ENCODE measurements at regions not wholly inside any gene's neighbourhood (a gene's known extent, or its start where the extent isn't known, plus 50 kb on each side); places are given as distances from the start of the nearest gene placed in this dataset.

GRCh38 chr5:157984611-157985010 lies 125.7 kb upstream of the CLINT1 start:
- CTCF ChIA-PET: no interaction called here
- TF ChIP-seq CTCF (conservative IDR thresholded peaks at IDR 0.05) (no peak), EZH2 (IDR thresholded peaks at IDR 0.05; ENCODE audit: low read depth) (no peak)
- H3K9me2 ChIP-seq (ENCODE audit: insufficient read depth): no peaks in the 10 kb centered on the region
- no peaks in the 10 kb centered on the region; the same call in 1 of the 2 replicates for H3K27me3 ChIP-seq (ENCODE audit: insufficient read depth, low read depth)
- no peaks in the 10 kb centered on the region for H3K4me1 ChIP-seq (replicated peaks; ENCODE audit: insufficient read depth)
- H4K20me1 ChIP-seq (ENCODE audit: insufficient read depth): no peaks in the 10 kb centered on the region
- no peaks in the 10 kb centered on the region for H3F3A ChIP-seq (ENCODE audit: insufficient read depth, low read depth)
- H3K4me3 ChIP-seq: no peak overlapping the region
- BruUV-seq (replicated peaks): no TSS peak
- H3K9me3 ChIP-seq (ENCODE audit: insufficient read depth, low read depth): no peaks in the 10 kb centered on the region
- H3K36me3 ChIP-seq (ENCODE audit: low read depth): no peaks in the 10 kb centered on the region
- no peak overlapping the region for H2AFZ ChIP-seq
- no peak overlapping the region for H3K27ac ChIP-seq
- POLR2A ChIA-PET (ENCODE audit: unreplicated experiment): no interaction called here
- H3K4me2 ChIP-seq: no peak overlapping the region
- intact Hi-C loops (cut with micrococcal nuclease; ENCODE audit: unreplicated experiment): no loop called here
- DNase-seq: no peak
- no peaks in the 10 kb centered on the region for H3K79me2 ChIP-seq (ENCODE audit: low read depth)

- CTCF ChIA-PET: no interaction called here
- no peaks in the 10 kb centered on the region for H3K79me2 ChIP-seq (ENCODE audit: low read depth)
- POLR2A ChIA-PET (ENCODE audit: unreplicated experiment): no interaction called here
- no peaks in the 10 kb centered on the region for H3K9me3 ChIP-seq (ENCODE audit: insufficient read depth, low read depth)
- H3K4me2 ChIP-seq: no peak overlapping the region
- H3F3A ChIP-seq (ENCODE audit: insufficient read depth, low read depth): no peaks in the 10 kb centered on the region
- H3K27me3 ChIP-seq (ENCODE audit: insufficient read depth, low read depth): no peaks in the 10 kb centered on the region; the same call in 1 of the 2 replicates
- no peak overlapping the region for H3K27ac ChIP-seq
- no peak overlapping the region for H2AFZ ChIP-seq
- no peak for DNase-seq
- H3K9me2 ChIP-seq (ENCODE audit: insufficient read depth): no peaks in the 10 kb centered on the region
- no TSS peak for BruUV-seq (replicated peaks)
- intact Hi-C loops (cut with micrococcal nuclease; ENCODE audit: unreplicated experiment): no loop called here
- TF ChIP-seq CTCF (conservative IDR thresholded peaks at IDR 0.05) (no peak), EZH2 (IDR thresholded peaks at IDR 0.05; ENCODE audit: low read depth) (no peak)
- no peaks in the 10 kb centered on the region for H3K36me3 ChIP-seq (ENCODE audit: low read depth)
- H3K4me3 ChIP-seq: no peak overlapping the region
- no peaks in the 10 kb centered on the region for H3K4me1 ChIP-seq (replicated peaks; ENCODE audit: insufficient read depth)
- H4K20me1 ChIP-seq (ENCODE audit: insufficient read depth): no peaks in the 10 kb centered on the region
Measured at GRCh38 chr5:157983906-157984551, 125.1 kb upstream of the CLINT1 start.

GRCh38 chr5:157978061-157978460 lies 119.1 kb upstream of the CLINT1 start:
- H3F3A ChIP-seq (ENCODE audit: insufficient read depth, low read depth): no peaks in the 10 kb centered on the region
- H3K27ac ChIP-seq: no peak overlapping the region
- no peaks in the 10 kb centered on the region for H3K36me3 ChIP-seq (ENCODE audit: low read depth)
- no peaks in the 10 kb centered on the region for H3K4me1 ChIP-seq (replicated peaks; ENCODE audit: insufficient read depth)
- POLR2A ChIA-PET (ENCODE audit: unreplicated experiment): no interaction called here
- no peaks in the 10 kb centered on the region for H3K9me2 ChIP-seq (ENCODE audit: insufficient read depth)
- intact Hi-C loops (cut with micrococcal nuclease; ENCODE audit: unreplicated experiment): no loop called here
- H3K79me2 ChIP-seq (ENCODE audit: low read depth): no peaks in the 10 kb centered on the region
- no peak overlapping the region for H3K4me3 ChIP-seq
- H3K4me2 ChIP-seq: no peak overlapping the region
- H4K20me1 ChIP-seq (ENCODE audit: insufficient read depth): no peaks in the 10 kb centered on the region
- no peaks in the 10 kb centered on the region for H3K27me3 ChIP-seq (ENCODE audit: insufficient read depth, low read depth)
- CTCF ChIA-PET: no interaction called here
- no TSS peak for BruUV-seq (replicated peaks)
- TF ChIP-seq EZH2 (IDR thresholded peaks at IDR 0.05; ENCODE audit: low read depth): no peak
- TF ChIP-seq CTCF (conservative IDR thresholded peaks at IDR 0.05): no peak
- DNase-seq: no peak
- no peaks in the 10 kb centered on the region for H3K9me3 ChIP-seq (ENCODE audit: insufficient read depth, low read depth)
- H2AFZ ChIP-seq: no peak overlapping the region
